ENCODE measurements at regions not wholly inside any gene's neighbourhood (a gene's known extent, or its start where the extent isn't known, plus 50 kb on each side); places are given as distances from the start of the nearest gene placed in this dataset.

DNA sequence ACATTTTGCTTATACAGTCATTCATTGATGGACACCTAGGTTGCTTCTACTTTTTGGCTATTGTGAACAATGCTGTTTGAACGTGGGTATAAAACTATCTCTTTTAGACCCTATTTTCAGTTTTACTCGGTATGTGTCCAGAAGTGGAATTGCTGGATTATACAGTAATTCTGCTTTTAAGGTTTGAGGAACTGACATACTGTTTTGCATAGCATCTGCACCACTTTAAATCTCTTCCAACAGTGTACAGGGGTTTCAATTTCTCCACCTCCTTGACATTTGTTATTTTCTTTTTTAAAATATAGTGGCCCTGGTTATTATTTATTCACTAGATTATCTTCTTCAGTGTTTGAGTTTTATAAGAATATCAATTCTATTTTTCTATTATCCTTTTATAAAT lies 116.9 kb downstream of the USP22 start:
- TF ChIP-seq TCF12 (IDR thresholded peaks at IDR 0.05; ENCODE audit: low read depth) (no peak), CEBPB (IDR thresholded peaks at IDR 0.05) (no peak), EP300 (IDR thresholded peaks at IDR 0.05; ENCODE audit: borderline replicate concordance) (no peak), TAF1 (IDR thresholded peaks at IDR 0.05; ENCODE audit: low read depth) (no peak)

DNA sequence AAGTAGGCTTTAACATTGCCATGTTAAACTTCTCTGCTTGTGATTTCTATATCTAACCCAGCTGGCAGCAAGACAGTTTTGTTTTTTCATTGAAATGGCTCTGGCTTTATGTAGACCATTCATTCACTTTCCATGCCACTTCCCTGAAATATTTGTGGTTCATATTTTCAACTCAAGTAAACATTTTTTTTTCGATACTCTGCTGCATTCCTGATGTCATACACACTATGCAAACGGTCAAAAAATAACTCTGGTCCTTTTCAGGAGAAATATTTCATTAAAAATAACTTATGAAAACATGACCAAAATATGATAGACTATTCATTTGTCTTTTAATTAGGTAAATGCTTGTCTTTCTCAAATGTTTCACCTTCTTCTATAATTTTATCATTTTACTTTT lies 116.3 kb downstream of the USP22 start:
- TF ChIP-seq NFIC (IDR thresholded peaks at IDR 0.05) (no peak), EP300 (IDR thresholded peaks at IDR 0.05; ENCODE audit: borderline replicate concordance) (no peak), ZBTB7A (IDR thresholded peaks at IDR 0.05; ENCODE audit: low read depth) (no peak), MAX (IDR thresholded peaks at IDR 0.05) (no peak), YY1 (IDR thresholded peaks at IDR 0.05; ENCODE audit: low read depth) (no peak), RAD21 (IDR thresholded peaks at IDR 0.05; ENCODE audit: low read depth) (no peak), EGR1 (IDR thresholded peaks at IDR 0.05) (no peak), CEBPB (IDR thresholded peaks at IDR 0.05) (no peak), TEAD4 (IDR thresholded peaks at IDR 0.05) (no peak), REST (IDR thresholded peaks at IDR 0.05; ENCODE audit: low read depth) (no peak), TAF1 (IDR thresholded peaks at IDR 0.05; ENCODE audit: low read depth) (no peak), FOXM1 (IDR thresholded peaks at IDR 0.05; ENCODE audit: borderline replicate concordance, low read depth) (no peak)

DNA sequence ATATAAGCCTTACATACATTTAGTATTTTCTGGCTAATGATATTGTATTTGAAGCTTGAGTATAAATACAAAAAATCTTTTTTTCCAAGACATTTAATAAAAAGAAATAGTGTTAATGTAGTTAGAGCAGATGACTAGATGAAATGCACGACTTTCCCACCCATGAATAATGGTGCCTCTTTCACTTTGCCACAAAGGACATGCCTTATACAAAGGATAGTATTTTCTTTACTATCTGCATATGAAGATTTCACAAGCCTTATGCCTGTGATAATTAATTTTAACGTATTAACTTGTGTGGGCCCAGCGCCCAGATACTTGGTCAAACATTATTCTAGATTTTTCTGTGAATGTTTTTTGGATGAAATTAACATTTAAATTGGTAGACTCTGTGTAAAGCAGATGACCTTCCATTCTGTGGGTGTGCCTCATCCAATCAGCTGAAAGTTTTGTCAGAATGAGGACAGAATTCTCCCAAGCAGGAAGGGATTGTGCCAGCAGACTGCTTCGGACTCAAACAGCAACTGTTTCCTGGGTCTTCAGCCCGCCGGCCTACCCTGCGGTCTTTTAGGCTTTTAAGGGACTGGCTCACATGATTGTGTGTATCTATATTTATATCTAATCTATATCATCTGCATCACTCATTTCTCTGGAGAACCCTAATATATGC lies 115.4 kb downstream of the USP22 start:
- no peak for TF ChIP-seq USF1 (IDR thresholded peaks at IDR 0.05)
- TF ChIP-seq FOXM1 (IDR thresholded peaks at IDR 0.05; ENCODE audit: borderline replicate concordance, low read depth), result no peak
- no peak for TF ChIP-seq REST (IDR thresholded peaks at IDR 0.05; ENCODE audit: low read depth)
- TF ChIP-seq YY1 (IDR thresholded peaks at IDR 0.05; ENCODE audit: low read depth), result no peak
- no peak for TF ChIP-seq CEBPB (IDR thresholded peaks at IDR 0.05)
- TF ChIP-seq ZBTB7A (IDR thresholded peaks at IDR 0.05; ENCODE audit: low read depth), result no peak
- no peak for TF ChIP-seq TEAD4 (IDR thresholded peaks at IDR 0.05)
- no peak for TF ChIP-seq CREB1 (IDR thresholded peaks at IDR 0.05; ENCODE audit: low read depth)
- TF ChIP-seq TCF12 (IDR thresholded peaks at IDR 0.05; ENCODE audit: low read depth), result no peak
- no peak for TF ChIP-seq EGR1 (IDR thresholded peaks at IDR 0.05)
- no peak for TF ChIP-seq RAD21 (IDR thresholded peaks at IDR 0.05; ENCODE audit: low read depth)
- TF ChIP-seq EP300 (IDR thresholded peaks at IDR 0.05; ENCODE audit: borderline replicate concordance), result no peak

DNA sequence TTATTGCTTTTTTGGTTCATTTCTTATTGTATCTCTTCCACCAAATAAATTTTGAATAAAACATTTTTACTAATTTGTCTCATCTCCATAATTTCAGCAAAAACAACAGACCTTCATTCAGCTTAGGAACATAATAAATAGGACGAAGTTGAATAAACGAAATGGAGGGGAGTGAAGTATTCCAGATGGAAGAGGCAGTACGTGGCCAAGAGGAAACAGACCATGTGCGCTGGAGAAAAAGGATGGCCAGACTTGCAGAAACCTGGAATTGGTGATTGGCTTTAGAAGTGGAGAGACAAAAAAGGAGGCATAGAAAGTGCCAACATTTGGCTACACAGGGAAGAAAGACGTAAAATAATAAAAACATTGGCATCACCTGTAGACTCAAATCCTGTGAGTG lies 113.5 kb downstream of the USP22 start:
- TF ChIP-seq NFIC (IDR thresholded peaks at IDR 0.05), result no peak
- no peak for TF ChIP-seq TEAD4 (IDR thresholded peaks at IDR 0.05)
- no peak for TF ChIP-seq EP300 (IDR thresholded peaks at IDR 0.05; ENCODE audit: borderline replicate concordance)
- no peak for TF ChIP-seq EGR1 (IDR thresholded peaks at IDR 0.05)
- no peak for TF ChIP-seq CREB1 (IDR thresholded peaks at IDR 0.05; ENCODE audit: low read depth)
- TF ChIP-seq REST (IDR thresholded peaks at IDR 0.05; ENCODE audit: low read depth), result no peak
- TF ChIP-seq YY1 (IDR thresholded peaks at IDR 0.05; ENCODE audit: low read depth), result no peak
- no peak for TF ChIP-seq USF1 (IDR thresholded peaks at IDR 0.05)
- no peak for TF ChIP-seq TAF1 (IDR thresholded peaks at IDR 0.05; ENCODE audit: low read depth)
- TF ChIP-seq RAD21 (IDR thresholded peaks at IDR 0.05; ENCODE audit: low read depth), result no peak
- no peak for TF ChIP-seq FOXM1 (IDR thresholded peaks at IDR 0.05; ENCODE audit: borderline replicate concordance, low read depth)
- no peak for TF ChIP-seq MAX (IDR thresholded peaks at IDR 0.05)
- TF ChIP-seq TCF12 (IDR thresholded peaks at IDR 0.05; ENCODE audit: low read depth), result no peak
- TF ChIP-seq CEBPB (IDR thresholded peaks at IDR 0.05), result no peak
- TF ChIP-seq ZBTB7A (IDR thresholded peaks at IDR 0.05; ENCODE audit: low read depth), result no peak
